ENCODE measurements at regions not wholly inside any gene's neighbourhood (a gene's known extent, or its start where the extent isn't known, plus 50 kb on each side); places are given as distances from the start of the nearest gene placed in this dataset.

- TF ChIP-seq CTCF (IDR thresholded peaks at IDR 0.05 in 8 of 11, conservative IDR thresholded peaks at IDR 0.05 in 3 of 11) (no peak), POLR2A (IDR thresholded peaks at IDR 0.05) (no peak), POLR2AphosphoS5 (IDR thresholded peaks at IDR 0.05) (no peak)
These were observed 199.3 kb downstream of the TFAP2C start for GRCh38 chr20:56828402-56828801.
